Panc1 (cell line): ENCODE measurements at regions not wholly inside any gene's neighbourhood (a gene's known extent, or its start where the extent isn't known, plus 50 kb on each side); places are given as distances from the start of the nearest gene placed in this dataset.

Source experiments
- ATAC-seq: fragments of 200-7000 bp; cut with Tn5 transposase; 2 replicates; pipeline ENCODE4 v1.9.1; 2020; ENCODE audit warnings: mild to moderate bottlenecking, moderate library complexity
- BruUV-seq: library from RNA; stranded (reverse); fragments of 400-500 nt; replicated peaks from 2 replicates; lab custom pipeline; 2021; lab: Mats Ljungman, UMichigan
- CTCF ChIA-PET: fragments of 300-600 bp; sonication (Branson Sonifier 250); formaldehyde crosslinking; loops from one replicate; lab custom pipeline; 2022; ENCODE audit warnings: antibody characterized with exemption; lab: Charles Lee
- POLR2A ChIA-PET: fragments of 300-600 bp; sonication (Branson Sonifier 250); formaldehyde crosslinking; loops from one replicate; lab custom pipeline; 2022; ENCODE audit warnings: antibody characterized with exemption; lab: Charles Lee
- DNase-seq: peaks from one replicate; pipeline ENCODE4 v3.0.0-alpha.2; 2010; ENCODE audit warnings: low read depth, low spot score
- H3K27ac ChIP-seq: 2 replicates; pipeline ENCODE4 v1.5.1; 2011; ENCODE audit warnings: mild to moderate bottlenecking, low read length, inconsistent platforms
- H3K27me3 ChIP-seq: fragments of 200-500 bp; sonication (Bioruptor generic); 2 replicates; pipeline ENCODE4 v1.6.0; 2014; ENCODE audit warnings: low read length, inconsistent platforms; ENCODE audit not compliant: control insufficient read depth, insufficient read depth
- H3K36me3 ChIP-seq: fragments of 200-500 bp; sonication (Bioruptor generic); 2 replicates; pipeline ENCODE4 v1.5.1; 2014; ENCODE audit warnings: inconsistent platforms, mild to moderate bottlenecking, low read length, moderate library complexity; ENCODE audit not compliant: control insufficient read depth, insufficient read depth
- H3K4me1 ChIP-seq: 2 replicates; pipeline ENCODE4 v1.5.1; 2011; ENCODE audit warnings: inconsistent platforms, mild to moderate bottlenecking, low read length, moderate library complexity; ENCODE audit not compliant: control insufficient read depth, insufficient read depth
- H3K4me3 ChIP-seq, 2 experiments: 2 replicates each; pipeline ENCODE4 v1.5.1; 2011 to 2012; ENCODE audit warnings: low read depth in 2 of 2, low read length in 2 of 2, mild to moderate bottlenecking in 2 of 2, inconsistent platforms in 1 of 2, moderate library complexity in 1 of 2
- H3K9me3 ChIP-seq: fragments of 200-500 bp; sonication (Bioruptor generic); 2 replicates; pipeline ENCODE4 v1.5.1; 2014; ENCODE audit warnings: low read depth, mild to moderate bottlenecking, inconsistent platforms, low read length, moderate library complexity; ENCODE audit not compliant: control insufficient read depth, insufficient read depth
- POLR2AphosphoS5 ChIP-seq: IDR thresholded peaks from 2 replicates; pipeline ENCODE4 v1.6.1; 2012; ENCODE audit warnings: mild to moderate bottlenecking, low read depth, low read length, moderate library complexity
- SIN3A ChIP-seq: IDR thresholded peaks from 2 replicates; pipeline ENCODE4 v1.6.1; 2012; ENCODE audit warnings: low read depth, mild to moderate bottlenecking, low read length, moderate library complexity, borderline replicate concordance; ENCODE audit not compliant: insufficient read depth
- TCF7L2 ChIP-seq: IDR thresholded peaks from 2 replicates; pipeline ENCODE4 v1.6.1; 2011; ENCODE audit warnings: mild to moderate bottlenecking, low read depth, low read length, inconsistent platforms
- in situ Hi-C: cut with HindIII; loops from 2 replicates; pipeline ENCODE4 v1.10.0; 2016; ENCODE audit warnings: low sequenced_read_pairs, low pct_unique_long_range_greater_than_20kb
- intact Hi-C: fragments of 100-400 bp; cut with micrococcal nuclease; formaldehyde crosslinking; loops from one replicate; pipeline ENCODE4 v1.10.0; 2022; ENCODE audit not compliant: unreplicated experiment
- TF ChIP-seq, protein P1 (sequence below): fragments of 450-650 bp; IDR thresholded peaks from 2 replicates; pipeline ENCODE4 v1.5.1; 2017; ENCODE audit warnings: mild to moderate bottlenecking
- TF ChIP-seq, protein P2 (sequence below), 2 experiments: IDR thresholded peaks; 2 replicates each; pipeline ENCODE4 v1.6.1; 2011 to 2012; ENCODE audit warnings: low read depth in 2 of 2, control low read depth in 1 of 2, low read length in 1 of 2, mild to moderate bottlenecking in 1 of 2, moderate library complexity in 1 of 2; ENCODE audit not compliant: insufficient read depth in 1 of 2

DNA sequence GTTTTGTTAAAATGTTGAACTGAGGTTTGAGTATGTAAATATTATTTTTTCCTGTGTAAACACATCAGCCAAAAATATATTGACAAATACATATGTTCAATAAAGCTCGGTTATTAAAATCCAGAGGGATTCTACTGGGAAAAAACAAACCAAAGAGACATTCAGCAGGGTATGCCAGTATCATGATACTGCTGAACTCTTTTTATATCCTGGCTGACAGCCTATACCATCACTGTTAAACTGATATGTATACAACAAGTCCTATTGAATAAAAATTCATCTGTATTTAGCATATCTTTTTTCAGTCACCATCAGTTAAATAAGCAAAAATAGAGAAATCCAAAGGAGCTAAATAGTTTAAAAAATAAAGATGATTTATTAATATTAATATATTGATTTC lies 71.6 kb upstream of the NEO1 start:
- 0 out of 2 replicates have a peak, but pooled peaks cover 2% of the 10 kb centered on the region for H3K27me3 ChIP-seq
- H3K4me3 ChIP-seq, result no peak overlapping the region
- no peaks in the 10 kb centered on the region for H3K9me3 ChIP-seq
- no TSS peak for BruUV-seq
- TF ChIP-seq SIN3A (no peak), TCF7L2 (no peak), POLR2AphosphoS5 (no peak)
- TF ChIP-seq, protein P1, sequence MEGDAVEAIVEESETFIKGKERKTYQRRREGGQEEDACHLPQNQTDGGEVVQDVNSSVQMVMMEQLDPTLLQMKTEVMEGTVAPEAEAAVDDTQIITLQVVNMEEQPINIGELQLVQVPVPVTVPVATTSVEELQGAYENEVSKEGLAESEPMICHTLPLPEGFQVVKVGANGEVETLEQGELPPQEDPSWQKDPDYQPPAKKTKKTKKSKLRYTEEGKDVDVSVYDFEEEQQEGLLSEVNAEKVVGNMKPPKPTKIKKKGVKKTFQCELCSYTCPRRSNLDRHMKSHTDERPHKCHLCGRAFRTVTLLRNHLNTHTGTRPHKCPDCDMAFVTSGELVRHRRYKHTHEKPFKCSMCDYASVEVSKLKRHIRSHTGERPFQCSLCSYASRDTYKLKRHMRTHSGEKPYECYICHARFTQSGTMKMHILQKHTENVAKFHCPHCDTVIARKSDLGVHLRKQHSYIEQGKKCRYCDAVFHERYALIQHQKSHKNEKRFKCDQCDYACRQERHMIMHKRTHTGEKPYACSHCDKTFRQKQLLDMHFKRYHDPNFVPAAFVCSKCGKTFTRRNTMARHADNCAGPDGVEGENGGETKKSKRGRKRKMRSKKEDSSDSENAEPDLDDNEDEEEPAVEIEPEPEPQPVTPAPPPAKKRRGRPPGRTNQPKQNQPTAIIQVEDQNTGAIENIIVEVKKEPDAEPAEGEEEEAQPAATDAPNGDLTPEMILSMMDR, result no peak
- TF ChIP-seq, protein P2, sequence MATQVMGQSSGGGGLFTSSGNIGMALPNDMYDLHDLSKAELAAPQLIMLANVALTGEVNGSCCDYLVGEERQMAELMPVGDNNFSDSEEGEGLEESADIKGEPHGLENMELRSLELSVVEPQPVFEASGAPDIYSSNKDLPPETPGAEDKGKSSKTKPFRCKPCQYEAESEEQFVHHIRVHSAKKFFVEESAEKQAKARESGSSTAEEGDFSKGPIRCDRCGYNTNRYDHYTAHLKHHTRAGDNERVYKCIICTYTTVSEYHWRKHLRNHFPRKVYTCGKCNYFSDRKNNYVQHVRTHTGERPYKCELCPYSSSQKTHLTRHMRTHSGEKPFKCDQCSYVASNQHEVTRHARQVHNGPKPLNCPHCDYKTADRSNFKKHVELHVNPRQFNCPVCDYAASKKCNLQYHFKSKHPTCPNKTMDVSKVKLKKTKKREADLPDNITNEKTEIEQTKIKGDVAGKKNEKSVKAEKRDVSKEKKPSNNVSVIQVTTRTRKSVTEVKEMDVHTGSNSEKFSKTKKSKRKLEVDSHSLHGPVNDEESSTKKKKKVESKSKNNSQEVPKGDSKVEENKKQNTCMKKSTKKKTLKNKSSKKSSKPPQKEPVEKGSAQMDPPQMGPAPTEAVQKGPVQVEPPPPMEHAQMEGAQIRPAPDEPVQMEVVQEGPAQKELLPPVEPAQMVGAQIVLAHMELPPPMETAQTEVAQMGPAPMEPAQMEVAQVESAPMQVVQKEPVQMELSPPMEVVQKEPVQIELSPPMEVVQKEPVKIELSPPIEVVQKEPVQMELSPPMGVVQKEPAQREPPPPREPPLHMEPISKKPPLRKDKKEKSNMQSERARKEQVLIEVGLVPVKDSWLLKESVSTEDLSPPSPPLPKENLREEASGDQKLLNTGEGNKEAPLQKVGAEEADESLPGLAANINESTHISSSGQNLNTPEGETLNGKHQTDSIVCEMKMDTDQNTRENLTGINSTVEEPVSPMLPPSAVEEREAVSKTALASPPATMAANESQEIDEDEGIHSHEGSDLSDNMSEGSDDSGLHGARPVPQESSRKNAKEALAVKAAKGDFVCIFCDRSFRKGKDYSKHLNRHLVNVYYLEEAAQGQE (IDR thresholded peaks at IDR 0.05; ENCODE audit: insufficient read depth in 1 of 2, low read depth in 2 of 2, low read length in 1 of 2), result no peak
- no peak overlapping the region for H3K27ac ChIP-seq
- H3K36me3 ChIP-seq, result no peaks in the 10 kb centered on the region
- ATAC-seq, result no peak
- CTCF ChIA-PET, result no interaction called here
- POLR2A ChIA-PET, result no interaction called here
- no peak for DNase-seq
- H3K4me1 ChIP-seq, result no peaks in the 10 kb centered on the region
- in situ Hi-C loops, result no loop called here
- intact Hi-C loops, result no loop called here

DNA sequence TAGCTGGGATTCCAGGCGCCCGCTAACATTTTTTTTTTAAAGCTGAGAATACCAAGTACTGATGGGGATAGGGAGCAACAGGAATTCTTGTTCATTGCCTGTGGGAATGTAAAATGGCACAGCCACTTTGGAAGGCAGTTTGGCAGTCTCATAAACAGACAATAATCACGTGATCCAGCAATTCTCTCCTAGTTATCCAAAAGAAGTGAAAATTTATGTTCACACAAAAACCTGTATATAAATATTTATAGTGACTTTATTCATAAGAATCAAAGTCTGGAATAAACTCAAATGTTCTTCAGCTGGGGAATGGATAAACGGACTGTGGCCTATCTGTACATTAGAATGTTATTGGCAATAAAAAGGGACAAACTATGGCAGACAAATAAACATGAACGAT lies 72.5 kb upstream of the NEO1 start:
- ChIA-PET CTCF (no interaction called here), POLR2A (no interaction called here)
- H3K4me1 ChIP-seq, result no peaks in the 10 kb centered on the region
- H3K36me3 ChIP-seq, result no peaks in the 10 kb centered on the region
- H3K27me3 ChIP-seq, result 0 out of 2 replicates have a peak, but pooled peaks cover 3% of the 10 kb centered on the region
- ATAC-seq, result no peak
- no peak for DNase-seq
- TF ChIP-seq TCF7L2 (no peak), POLR2AphosphoS5 (no peak), SIN3A (no peak)
- TF ChIP-seq, protein P1, result no peak
- TF ChIP-seq, protein P2 (IDR thresholded peaks at IDR 0.05; ENCODE audit: insufficient read depth in 1 of 2, low read depth in 2 of 2, low read length in 1 of 2), result no peak
- intact Hi-C loops, result no loop called here
- H3K9me3 ChIP-seq, result no peaks in the 10 kb centered on the region
- H3K4me3 ChIP-seq, result no peak overlapping the region
- no peak overlapping the region for H3K27ac ChIP-seq
- BruUV-seq, result no TSS peak
- in situ Hi-C loops, result no loop called here
